ENCODE measurements at regions not wholly inside any gene's neighbourhood (a gene's known extent, or its start where the extent isn't known, plus 50 kb on each side); places are given as distances from the start of the nearest gene placed in this dataset.

DNA sequence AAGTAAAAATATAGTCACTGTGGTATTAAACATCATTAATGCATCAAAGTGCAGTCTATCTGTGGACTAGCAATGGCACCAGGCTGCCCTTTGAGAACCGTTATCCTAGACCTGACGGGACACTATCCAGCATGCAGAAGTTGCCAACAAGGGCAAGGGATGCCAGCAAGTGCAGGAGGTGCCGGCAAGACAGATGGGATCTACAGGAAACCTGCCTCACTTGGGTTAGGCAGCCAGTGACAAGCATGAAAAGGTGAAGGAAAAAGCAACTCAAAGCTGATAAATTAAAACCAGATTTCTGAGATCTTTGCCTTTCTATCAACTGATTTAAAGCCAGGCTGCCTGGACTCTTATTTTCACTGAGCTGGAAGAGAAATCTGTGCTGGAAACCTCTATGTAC, 315.2 kb upstream of the PDE4D start:
- H3K4me1 ChIP-seq = no peaks in the 10 kb centered on the region
- 65 to 85% methylated on average over 3 of the region's 3 CpGs for WGBS, 2 donors (ENCODE audit: low coverage in 1 of 2)
- H3K4me3 ChIP-seq = no peak overlapping the region
- no peak for DNase-seq
- H3K27ac ChIP-seq = no peak overlapping the region
- intact Hi-C loops (cut with DNase I; ENCODE audit: low total_unique reads) (no loop called here), in situ Hi-C loops (cut with MboI; ENCODE audit: low pct_ligation_motif_present in 1 of 4, low pct_unique_long_range_greater_than_20kb in 1 of 4, low sequenced_read_pairs in 3 of 4) (no loop called here)
- TF ChIP-seq, protein P1, sequence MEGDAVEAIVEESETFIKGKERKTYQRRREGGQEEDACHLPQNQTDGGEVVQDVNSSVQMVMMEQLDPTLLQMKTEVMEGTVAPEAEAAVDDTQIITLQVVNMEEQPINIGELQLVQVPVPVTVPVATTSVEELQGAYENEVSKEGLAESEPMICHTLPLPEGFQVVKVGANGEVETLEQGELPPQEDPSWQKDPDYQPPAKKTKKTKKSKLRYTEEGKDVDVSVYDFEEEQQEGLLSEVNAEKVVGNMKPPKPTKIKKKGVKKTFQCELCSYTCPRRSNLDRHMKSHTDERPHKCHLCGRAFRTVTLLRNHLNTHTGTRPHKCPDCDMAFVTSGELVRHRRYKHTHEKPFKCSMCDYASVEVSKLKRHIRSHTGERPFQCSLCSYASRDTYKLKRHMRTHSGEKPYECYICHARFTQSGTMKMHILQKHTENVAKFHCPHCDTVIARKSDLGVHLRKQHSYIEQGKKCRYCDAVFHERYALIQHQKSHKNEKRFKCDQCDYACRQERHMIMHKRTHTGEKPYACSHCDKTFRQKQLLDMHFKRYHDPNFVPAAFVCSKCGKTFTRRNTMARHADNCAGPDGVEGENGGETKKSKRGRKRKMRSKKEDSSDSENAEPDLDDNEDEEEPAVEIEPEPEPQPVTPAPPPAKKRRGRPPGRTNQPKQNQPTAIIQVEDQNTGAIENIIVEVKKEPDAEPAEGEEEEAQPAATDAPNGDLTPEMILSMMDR (IDR thresholded peaks at IDR 0.05) = no peak
- TF ChIP-seq EP300 (IDR thresholded peaks at IDR 0.05; ENCODE audit: low read depth) (no peak), POLR2A (IDR thresholded peaks at IDR 0.05) (no peak), POLR2AphosphoS5 (IDR thresholded peaks at IDR 0.05) (no peak)
- H3K9me3 ChIP-seq = no peaks in the 10 kb centered on the region
- H3K36me3 ChIP-seq = no peaks in the 10 kb centered on the region
- no peaks in the 10 kb centered on the region for H3K27me3 ChIP-seq

DNA sequence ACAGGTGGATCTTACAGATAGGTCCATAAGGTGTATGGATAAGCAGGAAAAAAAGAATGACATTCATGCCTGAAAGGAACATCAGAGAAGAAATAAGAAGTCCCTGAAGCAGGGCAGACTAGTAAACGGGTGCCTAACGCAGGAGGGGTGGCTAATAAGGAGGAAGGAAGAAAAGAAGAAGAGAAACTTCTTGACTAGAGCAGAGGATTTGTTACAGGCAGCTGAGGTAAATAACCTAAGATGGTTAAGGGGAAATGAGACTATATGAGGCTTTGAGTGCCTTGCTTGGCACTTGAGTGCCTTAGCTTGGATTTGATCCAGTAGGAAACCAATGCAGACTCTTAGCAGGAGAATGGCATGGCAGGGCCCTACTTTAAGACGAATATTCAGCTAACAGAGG, 313.5 kb upstream of the PDE4D start:
- H3K27ac ChIP-seq = no peak overlapping the region
- H3K4me1 ChIP-seq = no peaks in the 10 kb centered on the region
- TF ChIP-seq POLR2AphosphoS5 (IDR thresholded peaks at IDR 0.05) = no peak
- TF ChIP-seq, protein P1 (IDR thresholded peaks at IDR 0.05) = no peak
- no peak for TF ChIP-seq EP300 (IDR thresholded peaks at IDR 0.05; ENCODE audit: low read depth)
- TF ChIP-seq POLR2A (IDR thresholded peaks at IDR 0.05) = no peak
- no peaks in the 10 kb centered on the region for H3K27me3 ChIP-seq
- no peaks in the 10 kb centered on the region for H3K9me3 ChIP-seq
- WGBS, 2 donors (ENCODE audit: low coverage in 1 of 2) = 35 to 46% methylated on average over 3 of the region's 3 CpGs
- no peak overlapping the region for H3K4me3 ChIP-seq
- no peaks in the 10 kb centered on the region for H3K36me3 ChIP-seq
- in situ Hi-C loops (cut with MboI; ENCODE audit: low pct_ligation_motif_present in 1 of 4, low pct_unique_long_range_greater_than_20kb in 1 of 4, low sequenced_read_pairs in 3 of 4) (no loop called here), intact Hi-C loops (cut with DNase I; ENCODE audit: low total_unique reads) (no loop called here)
- no peak for DNase-seq

- Histone ChIP-seq H3K27ac (no peak overlapping the region), H3K27me3 (no peaks in the 10 kb centered on the region), H3K4me1 (no peaks in the 10 kb centered on the region), H3K36me3 (no peaks in the 10 kb centered on the region), H3K4me3 (no peak overlapping the region), H3K9me3 (no peaks in the 10 kb centered on the region)
- in situ Hi-C loops (cut with MboI; ENCODE audit: low pct_ligation_motif_present in 1 of 4, low pct_unique_long_range_greater_than_20kb in 1 of 4, low sequenced_read_pairs in 3 of 4) (no loop called here), intact Hi-C loops (cut with DNase I; ENCODE audit: low total_unique reads) (no loop called here)
- TF ChIP-seq POLR2A (IDR thresholded peaks at IDR 0.05) = no peak
- TF ChIP-seq, protein P1 (IDR thresholded peaks at IDR 0.05) = no peak
- TF ChIP-seq POLR2AphosphoS5 (IDR thresholded peaks at IDR 0.05) = no peak
- no peak for TF ChIP-seq EP300 (IDR thresholded peaks at IDR 0.05; ENCODE audit: low read depth)
- WGBS, 2 donors (ENCODE audit: low coverage in 1 of 2) = 74% methylated on average over 1 of the region's 1 CpG; no CpG with 5 or more reads in 1 of the 2 donors
- no peak for DNase-seq
Observed at GRCh38 chr5:60206234-60206633, 312.7 kb upstream of the PDE4D start.

- no peaks in the 10 kb centered on the region for H3K27me3 ChIP-seq
Observed at GRCh38 chr5:60205071-60205470, 311.5 kb upstream of the PDE4D start.

More at GRCh38 chr5:60205071-60205470, 311.5 kb upstream of the PDE4D start:
- no peak for DNase-seq
- TF ChIP-seq, protein P1 (IDR thresholded peaks at IDR 0.05) = no peak
- no peak for TF ChIP-seq EP300 (IDR thresholded peaks at IDR 0.05; ENCODE audit: low read depth)
- TF ChIP-seq POLR2A (IDR thresholded peaks at IDR 0.05) = no peak
- no peak for TF ChIP-seq POLR2AphosphoS5 (IDR thresholded peaks at IDR 0.05)
- H3K4me3 ChIP-seq = no peak overlapping the region
- no peak overlapping the region for H3K27ac ChIP-seq
- no peaks in the 10 kb centered on the region for H3K36me3 ChIP-seq
- in situ Hi-C loops (cut with MboI; ENCODE audit: low pct_ligation_motif_present in 1 of 4, low pct_unique_long_range_greater_than_20kb in 1 of 4, low sequenced_read_pairs in 3 of 4) = no loop called here
- WGBS, 2 donors (ENCODE audit: low coverage in 1 of 2) = 61% methylated on average over 2 of the region's 2 CpGs; no CpG with 5 or more reads in 1 of the 2 donors
- intact Hi-C loops (cut with DNase I; ENCODE audit: low total_unique reads) = no loop called here
- H3K4me1 ChIP-seq = no peaks in the 10 kb centered on the region
- no peaks in the 10 kb centered on the region for H3K9me3 ChIP-seq

Measured in transverse colon (tissue), 4 donors.